ENCODE measurements at regions not wholly inside any gene's neighbourhood (a gene's known extent, or its start where the extent isn't known, plus 50 kb on each side); places are given as distances from the start of the nearest gene placed in this dataset.

DNA sequence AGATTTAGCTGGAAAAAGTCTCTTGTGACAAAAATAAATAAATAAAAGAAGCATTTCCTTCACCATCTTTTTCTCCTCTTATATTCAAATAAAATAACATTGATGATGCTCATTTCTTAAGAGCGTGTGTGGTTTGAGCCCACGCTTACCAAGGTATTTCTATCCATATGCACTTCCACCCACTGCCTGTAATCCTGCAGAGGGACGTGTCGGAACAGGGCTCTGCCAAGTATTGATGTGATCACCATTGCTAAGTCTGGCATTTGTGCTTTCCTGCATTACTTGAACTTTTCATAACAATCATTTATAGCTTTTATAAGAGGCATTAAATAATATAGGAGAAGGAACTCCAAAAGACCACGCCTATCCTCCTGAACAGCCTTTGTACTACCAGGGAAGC lies 107.6 kb downstream of the SHANK2 start:
- ChIA-PET POLR2A (no interaction called here), CTCF (ENCODE audit: low intra/inter-chr PET ratio) (no interaction called here)
- H3K4me3 ChIP-seq, result no peak overlapping the region
- no peak overlapping the region for H3K9ac ChIP-seq (ENCODE audit: insufficient read depth in 1 of 2, low read depth in 2 of 2, low read length in 2 of 2)
- no peak for ATAC-seq
- no peaks in the 10 kb centered on the region; the same call in 1 of the 2 replicates for H4K20me1 ChIP-seq (replicated peaks; ENCODE audit: control insufficient read depth, insufficient read depth, low read length)
- 0% methylated on average over 5 of the region's 5 CpGs for WGBS (ENCODE audit: insufficient coverage, low coverage, missing lambda C conversion rate)
- no peak overlapping the region for H3K27ac ChIP-seq (ENCODE audit: extremely low read depth, low read depth, low read length)
- in situ Hi-C loops (cut with MboI), result no loop called here
- H3K9me3 ChIP-seq (replicated peaks; ENCODE audit: control insufficient read depth, insufficient read depth, low read depth, low read length), result no peaks in the 10 kb centered on the region
- intact Hi-C loops (cut with micrococcal nuclease), result no loop called here
- H3K36me3 ChIP-seq (ENCODE audit: control insufficient read depth, insufficient read depth, low read length), result no peaks in the 10 kb centered on the region
- H3K27me3 ChIP-seq (ENCODE audit: control insufficient read depth in 2 of 2, insufficient read depth in 2 of 2, low read length in 2 of 2), result peaks cover 11 to 43% of the 10 kb centered on the region in 2 experiments; a peak in 3 of 5 replicates
- no peak overlapping the region for H3K4me2 ChIP-seq (ENCODE audit: insufficient read depth, low read length)
- no peak overlapping the region for H2AFZ ChIP-seq (ENCODE audit: low read depth, low read length)
- DNase-seq (ENCODE audit: extremely low read depth in 1 of 4, low spot score in 3 of 4), result no peak
- FAIRE-seq, result no peak
- no peaks in the 10 kb centered on the region for H3K9me1 ChIP-seq (ENCODE audit: control insufficient read depth, insufficient read depth, low read length)
- no peaks in the 10 kb centered on the region for H3K79me2 ChIP-seq (ENCODE audit: control insufficient read depth, insufficient read depth, low read length)
- no TSS peak for BruUV-seq (replicated peaks)
- no peaks in the 10 kb centered on the region; a peak in 2 of 5 replicates for H3K4me1 ChIP-seq (replicated peaks in 1 of 2; ENCODE audit: control insufficient read depth in 2 of 2, insufficient read depth in 2 of 2, low read length in 2 of 2)
- TF ChIP-seq TCFL5 (CRISPR knock-in tag; conservative IDR thresholded peaks at IDR 0.05) (no peak), SMARCA4 (IDR thresholded peaks at IDR 0.05) (no peak), ZNF57 (CRISPR knock-in tag; IDR thresholded peaks at IDR 0.05) (no peak), DNMT1 (IDR thresholded peaks at IDR 0.05) (no peak), CREBBP (IDR thresholded peaks at IDR 0.05; ENCODE audit: low read depth, low read length) (no peak), ZNF668 (CRISPR knock-in tag; IDR thresholded peaks at IDR 0.05) (no peak), CBFB (CRISPR knock-in tag; IDR thresholded peaks at IDR 0.05) (no peak), POLR3A (IDR thresholded peaks at IDR 0.05; ENCODE audit: borderline replicate concordance, extremely low read depth, insufficient read depth, insufficient read length) (no peak), BHLHE40 (IDR thresholded peaks at IDR 0.05; ENCODE audit: low read length) (no peak), EZH2 (IDR thresholded peaks at IDR 0.05; ENCODE audit: borderline replicate concordance, low read depth, low read length) (no peak), BRD9 (IDR thresholded peaks at IDR 0.05; ENCODE audit: low read depth, partially characterized antibody) (no peak), ATF7 (IDR thresholded peaks at IDR 0.05) (no peak), MTF1 (CRISPR knock-in tag; IDR thresholded peaks at IDR 0.05; ENCODE audit: borderline replicate concordance) (no peak), XRCC3 (IDR thresholded peaks at IDR 0.05) (no peak), PML (IDR thresholded peaks at IDR 0.05; ENCODE audit: low read length) (no peak), SAFB (IDR thresholded peaks at IDR 0.05; ENCODE audit: borderline replicate concordance, low read depth, low read length) (no peak)
- TF ChIP-seq, protein P1, sequence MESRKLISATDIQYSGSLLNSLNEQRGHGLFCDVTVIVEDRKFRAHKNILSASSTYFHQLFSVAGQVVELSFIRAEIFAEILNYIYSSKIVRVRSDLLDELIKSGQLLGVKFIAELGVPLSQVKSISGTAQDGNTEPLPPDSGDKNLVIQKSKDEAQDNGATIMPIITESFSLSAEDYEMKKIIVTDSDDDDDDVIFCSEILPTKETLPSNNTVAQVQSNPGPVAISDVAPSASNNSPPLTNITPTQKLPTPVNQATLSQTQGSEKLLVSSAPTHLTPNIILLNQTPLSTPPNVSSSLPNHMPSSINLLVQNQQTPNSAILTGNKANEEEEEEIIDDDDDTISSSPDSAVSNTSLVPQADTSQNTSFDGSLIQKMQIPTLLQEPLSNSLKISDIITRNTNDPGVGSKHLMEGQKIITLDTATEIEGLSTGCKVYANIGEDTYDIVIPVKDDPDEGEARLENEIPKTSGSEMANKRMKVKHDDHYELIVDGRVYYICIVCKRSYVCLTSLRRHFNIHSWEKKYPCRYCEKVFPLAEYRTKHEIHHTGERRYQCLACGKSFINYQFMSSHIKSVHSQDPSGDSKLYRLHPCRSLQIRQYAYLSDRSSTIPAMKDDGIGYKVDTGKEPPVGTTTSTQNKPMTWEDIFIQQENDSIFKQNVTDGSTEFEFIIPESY (CRISPR knock-in tag; IDR thresholded peaks at IDR 0.05), result no peak
- TF ChIP-seq, protein P2, sequence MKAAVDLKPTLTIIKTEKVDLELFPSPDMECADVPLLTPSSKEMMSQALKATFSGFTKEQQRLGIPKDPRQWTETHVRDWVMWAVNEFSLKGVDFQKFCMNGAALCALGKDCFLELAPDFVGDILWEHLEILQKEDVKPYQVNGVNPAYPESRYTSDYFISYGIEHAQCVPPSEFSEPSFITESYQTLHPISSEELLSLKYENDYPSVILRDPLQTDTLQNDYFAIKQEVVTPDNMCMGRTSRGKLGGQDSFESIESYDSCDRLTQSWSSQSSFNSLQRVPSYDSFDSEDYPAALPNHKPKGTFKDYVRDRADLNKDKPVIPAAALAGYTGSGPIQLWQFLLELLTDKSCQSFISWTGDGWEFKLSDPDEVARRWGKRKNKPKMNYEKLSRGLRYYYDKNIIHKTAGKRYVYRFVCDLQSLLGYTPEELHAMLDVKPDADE (conservative IDR thresholded peaks at IDR 0.05; ENCODE audit: control insufficient read depth, low read depth, low read length), result no peak
- TF ChIP-seq, protein P3, sequence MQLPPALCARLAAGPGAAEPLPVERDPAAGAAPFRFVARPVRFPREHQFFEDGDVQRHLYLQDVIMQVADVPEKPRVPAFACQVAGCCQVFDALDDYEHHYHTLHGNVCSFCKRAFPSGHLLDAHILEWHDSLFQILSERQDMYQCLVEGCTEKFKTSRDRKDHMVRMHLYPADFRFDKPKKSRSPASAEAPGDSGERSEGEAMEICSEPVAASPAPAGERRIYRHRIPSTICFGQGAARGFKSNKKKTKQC (CRISPR knock-in tag; IDR thresholded peaks at IDR 0.05), result no peak
- TF ChIP-seq, protein P4, sequence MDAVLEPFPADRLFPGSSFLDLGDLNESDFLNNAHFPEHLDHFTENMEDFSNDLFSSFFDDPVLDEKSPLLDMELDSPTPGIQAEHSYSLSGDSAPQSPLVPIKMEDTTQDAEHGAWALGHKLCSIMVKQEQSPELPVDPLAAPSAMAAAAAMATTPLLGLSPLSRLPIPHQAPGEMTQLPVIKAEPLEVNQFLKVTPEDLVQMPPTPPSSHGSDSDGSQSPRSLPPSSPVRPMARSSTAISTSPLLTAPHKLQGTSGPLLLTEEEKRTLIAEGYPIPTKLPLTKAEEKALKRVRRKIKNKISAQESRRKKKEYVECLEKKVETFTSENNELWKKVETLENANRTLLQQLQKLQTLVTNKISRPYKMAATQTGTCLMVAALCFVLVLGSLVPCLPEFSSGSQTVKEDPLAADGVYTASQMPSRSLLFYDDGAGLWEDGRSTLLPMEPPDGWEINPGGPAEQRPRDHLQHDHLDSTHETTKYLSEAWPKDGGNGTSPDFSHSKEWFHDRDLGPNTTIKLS (IDR thresholded peaks at IDR 0.05; ENCODE audit: borderline replicate concordance, low read depth), result no peak
